B cell (primary cell): ENCODE measurements at regions not wholly inside any gene's neighbourhood (a gene's known extent, or its start where the extent isn't known, plus 50 kb on each side); places are given as distances from the start of the nearest gene placed in this dataset.

Experiments
- EZH2 ChIP-seq: IDR thresholded peaks from 2 replicates; pipeline ENCODE4 v1.6.1; 2012; ENCODE audit warnings: borderline replicate concordance, low read depth, mild to moderate bottlenecking, moderate library complexity, low read length; ENCODE audit not compliant: insufficient read depth, poor library complexity, severe bottlenecking
- TF ChIP-seq, protein P1 (sequence below): fragments of 200-600 bp; IDR thresholded peaks from one replicate; pipeline ENCODE4 v1.8.0; 2022; ENCODE audit warnings: antibody characterized with exemption, mild to moderate bottlenecking

- TF ChIP-seq, protein P1, sequence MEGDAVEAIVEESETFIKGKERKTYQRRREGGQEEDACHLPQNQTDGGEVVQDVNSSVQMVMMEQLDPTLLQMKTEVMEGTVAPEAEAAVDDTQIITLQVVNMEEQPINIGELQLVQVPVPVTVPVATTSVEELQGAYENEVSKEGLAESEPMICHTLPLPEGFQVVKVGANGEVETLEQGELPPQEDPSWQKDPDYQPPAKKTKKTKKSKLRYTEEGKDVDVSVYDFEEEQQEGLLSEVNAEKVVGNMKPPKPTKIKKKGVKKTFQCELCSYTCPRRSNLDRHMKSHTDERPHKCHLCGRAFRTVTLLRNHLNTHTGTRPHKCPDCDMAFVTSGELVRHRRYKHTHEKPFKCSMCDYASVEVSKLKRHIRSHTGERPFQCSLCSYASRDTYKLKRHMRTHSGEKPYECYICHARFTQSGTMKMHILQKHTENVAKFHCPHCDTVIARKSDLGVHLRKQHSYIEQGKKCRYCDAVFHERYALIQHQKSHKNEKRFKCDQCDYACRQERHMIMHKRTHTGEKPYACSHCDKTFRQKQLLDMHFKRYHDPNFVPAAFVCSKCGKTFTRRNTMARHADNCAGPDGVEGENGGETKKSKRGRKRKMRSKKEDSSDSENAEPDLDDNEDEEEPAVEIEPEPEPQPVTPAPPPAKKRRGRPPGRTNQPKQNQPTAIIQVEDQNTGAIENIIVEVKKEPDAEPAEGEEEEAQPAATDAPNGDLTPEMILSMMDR, result no peak
- TF ChIP-seq EZH2, result no peak
Measured at GRCh38 chr6:114559419-114559818, 216.6 kb upstream of the HS3ST5 start.
